ENCODE measurements at regions not wholly inside any gene's neighbourhood (a gene's known extent, or its start where the extent isn't known, plus 50 kb on each side); places are given as distances from the start of the nearest gene placed in this dataset.

GRCh38 chr7:24464861-24465260 lies 108.4 kb upstream of the PALS2 start:
- H3K4me3 ChIP-seq (ENCODE audit: control insufficient read depth, low read depth, low read length): no peak overlapping the region
- no peak for DNase-seq (ENCODE audit: low read depth)
- no peak for TF ChIP-seq CTCF (IDR thresholded peaks at IDR 0.05; ENCODE audit: control insufficient read depth, insufficient read depth, low read depth, low read length, missing control alignments)

- no peak overlapping the region for H3K4me3 ChIP-seq (ENCODE audit: control insufficient read depth, low read depth, low read length)
- TF ChIP-seq CTCF (IDR thresholded peaks at IDR 0.05; ENCODE audit: control insufficient read depth, insufficient read depth, low read depth, low read length, missing control alignments): no peak
- DNase-seq (ENCODE audit: low read depth): no peak
Measured at GRCh38 chr7:24466168-24466768, 107.0 kb upstream of the PALS2 start.

GRCh38 chr7:24469118-24469517 lies 104.1 kb upstream of the PALS2 start:
- DNase-seq (ENCODE audit: low read depth): no peak
- TF ChIP-seq CTCF (IDR thresholded peaks at IDR 0.05; ENCODE audit: control insufficient read depth, insufficient read depth, low read depth, low read length, missing control alignments): no peak
- no peak overlapping the region for H3K4me3 ChIP-seq (ENCODE audit: control insufficient read depth, low read depth, low read length)

GRCh38 chr7:24472093-24472492 lies 101.2 kb upstream of the PALS2 start:
- no peak for TF ChIP-seq CTCF (IDR thresholded peaks at IDR 0.05; ENCODE audit: control insufficient read depth, insufficient read depth, low read depth, low read length, missing control alignments)
- DNase-seq (ENCODE audit: low read depth): no peak
- no peak overlapping the region for H3K4me3 ChIP-seq (ENCODE audit: control insufficient read depth, low read depth, low read length)

GRCh38 chr7:24475166-24475961 lies 97.9 kb upstream of the PALS2 start:
- no peak for DNase-seq (ENCODE audit: low read depth)
- TF ChIP-seq CTCF (IDR thresholded peaks at IDR 0.05; ENCODE audit: control insufficient read depth, insufficient read depth, low read depth, low read length, missing control alignments): no peak
- no peak overlapping the region for H3K4me3 ChIP-seq (ENCODE audit: control insufficient read depth, low read depth, low read length)

GRCh38 chr7:24476227-24476626 lies 97.0 kb upstream of the PALS2 start:
- H3K4me3 ChIP-seq (ENCODE audit: control insufficient read depth, low read depth, low read length): no peak overlapping the region
- no peak for TF ChIP-seq CTCF (IDR thresholded peaks at IDR 0.05; ENCODE audit: control insufficient read depth, insufficient read depth, low read depth, low read length, missing control alignments)

More at GRCh38 chr7:24476227-24476626, 97.0 kb upstream of the PALS2 start:
- DNase-seq (ENCODE audit: low read depth): no peak

Measured in AG09309 (cell line).